Suprapubic skin (tissue), 3 donors: ENCODE measurements at regions not wholly inside any gene's neighbourhood (a gene's known extent, or its start where the extent isn't known, plus 50 kb on each side); places are given as distances from the start of the nearest gene placed in this dataset.

ENCODE experiments used
- POLR2A ChIP-seq, 2 donors: fragments of 450-650 bp; IDR thresholded peaks; one replicate each; pipeline ENCODE4 v1.6.1; 2017; ENCODE audit warnings: antibody characterized with exemption in 2 of 2, mild to moderate bottlenecking in 2 of 2, moderate library complexity in 2 of 2
- TF ChIP-seq, protein P1 (sequence below), 2 donors: fragments of 200-600 bp in 1 of 2; fragments of 450-650 bp in 1 of 2; sonication (generic) in 1 of 2; IDR thresholded peaks; one replicate each; pipeline ENCODE4 v1.5.1; 2016 to 2019; ENCODE audit warnings: antibody characterized with exemption in 2 of 2, mild to moderate bottlenecking in 1 of 2, moderate library complexity in 1 of 2

DNA sequence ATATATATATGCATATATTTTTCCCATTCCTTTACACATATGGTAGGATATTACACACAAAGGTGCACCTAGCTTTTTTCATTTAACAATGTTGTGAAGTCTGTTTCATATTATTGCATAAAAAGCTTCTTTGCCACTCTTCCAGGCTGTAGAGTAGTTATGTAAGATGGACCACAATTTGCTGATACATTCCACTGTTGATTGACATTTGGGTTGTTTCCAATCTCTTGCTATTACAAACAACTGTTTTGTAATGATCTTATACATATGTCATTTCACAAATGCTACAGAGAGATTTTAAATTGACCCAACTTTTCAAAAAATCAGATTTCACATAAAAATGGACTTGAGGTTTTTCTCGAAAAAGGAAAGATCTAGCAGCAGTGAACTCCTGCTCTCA is 301.4 kb downstream of the CDCA7 start:
- TF ChIP-seq, protein P1, sequence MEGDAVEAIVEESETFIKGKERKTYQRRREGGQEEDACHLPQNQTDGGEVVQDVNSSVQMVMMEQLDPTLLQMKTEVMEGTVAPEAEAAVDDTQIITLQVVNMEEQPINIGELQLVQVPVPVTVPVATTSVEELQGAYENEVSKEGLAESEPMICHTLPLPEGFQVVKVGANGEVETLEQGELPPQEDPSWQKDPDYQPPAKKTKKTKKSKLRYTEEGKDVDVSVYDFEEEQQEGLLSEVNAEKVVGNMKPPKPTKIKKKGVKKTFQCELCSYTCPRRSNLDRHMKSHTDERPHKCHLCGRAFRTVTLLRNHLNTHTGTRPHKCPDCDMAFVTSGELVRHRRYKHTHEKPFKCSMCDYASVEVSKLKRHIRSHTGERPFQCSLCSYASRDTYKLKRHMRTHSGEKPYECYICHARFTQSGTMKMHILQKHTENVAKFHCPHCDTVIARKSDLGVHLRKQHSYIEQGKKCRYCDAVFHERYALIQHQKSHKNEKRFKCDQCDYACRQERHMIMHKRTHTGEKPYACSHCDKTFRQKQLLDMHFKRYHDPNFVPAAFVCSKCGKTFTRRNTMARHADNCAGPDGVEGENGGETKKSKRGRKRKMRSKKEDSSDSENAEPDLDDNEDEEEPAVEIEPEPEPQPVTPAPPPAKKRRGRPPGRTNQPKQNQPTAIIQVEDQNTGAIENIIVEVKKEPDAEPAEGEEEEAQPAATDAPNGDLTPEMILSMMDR (IDR thresholded peaks at IDR 0.05): no peak
- no peak for TF ChIP-seq POLR2A (IDR thresholded peaks at IDR 0.05)
